Endothelial cell of umbilical vein (primary cell): ENCODE measurements at regions not wholly inside any gene's neighbourhood (a gene's known extent, or its start where the extent isn't known, plus 50 kb on each side); places are given as distances from the start of the nearest gene placed in this dataset.

Experiments used
- BruUV-seq: library from RNA; stranded (reverse); fragments of 400-500 nt; replicated peaks from 2 replicates; lab custom pipeline; 2021; lab: Mats Ljungman, UMichigan
- CTCF ChIA-PET: fragments of 300-600, 350-600 bp; sonication (Branson Sonifier 250); formaldehyde crosslinking; loops from one replicate; lab custom pipeline; 2021; ENCODE audit warnings: antibody characterized with exemption, inconsistent platforms; lab: Charles Lee
- POLR2A ChIA-PET: fragments of 300-600, 350-600 bp; sonication (Branson Sonifier 250); formaldehyde crosslinking; loops from one replicate; lab custom pipeline; 2021; ENCODE audit warnings: antibody characterized with exemption, inconsistent platforms; lab: Charles Lee
- DNase-seq: peaks from one replicate; pipeline ENCODE4 v3.0.0-alpha.2; 2011; ENCODE audit warnings: low read depth, low spot score
- FAIRE-seq: peaks from 2 replicates; lab custom pipeline; 2011; peaks lifted over from hg19 to GRCh38; lab: Jason Lieb, UNC
- H2AFZ ChIP-seq: 2 replicates; pipeline ENCODE4 v1.6.0; 2012; ENCODE audit warnings: low read depth, low read length, control low read depth, inconsistent platforms
- H3K27ac ChIP-seq: 2 replicates; pipeline ENCODE4 v1.5.1; 2011; ENCODE audit warnings: low read depth, mild to moderate bottlenecking, control low read depth, low read length, moderate library complexity; ENCODE audit not compliant: insufficient read depth
- H3K27me3 ChIP-seq, 2 experiments: 2 replicates each; pipeline versions ENCODE4 v1.6.0 to v1.6.1; 2011; ENCODE audit warnings: low read length in 2 of 2, mixed read lengths in 1 of 2; ENCODE audit not compliant: control insufficient read depth in 2 of 2, insufficient read depth in 2 of 2
- H3K36me3 ChIP-seq, 2 experiments: 2 replicates in 1 of 2; 3 replicates in 1 of 2; pipeline ENCODE4 v1.5.1; 2011; ENCODE audit warnings: low read length in 2 of 2, mild to moderate bottlenecking in 1 of 2, moderate library complexity in 1 of 2; ENCODE audit not compliant: control insufficient read depth in 2 of 2, insufficient read depth in 2 of 2; ENCODE audit errors: extremely low read depth in 1 of 2
- H3K4me1 ChIP-seq: 3 replicates; pipeline ENCODE4 v1.5.1; 2011; ENCODE audit warnings: mild to moderate bottlenecking, low read length; ENCODE audit not compliant: control insufficient read depth, insufficient read depth; ENCODE audit errors: extremely low read depth
- H3K4me2 ChIP-seq: 2 replicates; pipeline ENCODE4 v1.6.1; 2011; ENCODE audit warnings: low read length, control low read depth, mixed read lengths; ENCODE audit not compliant: insufficient read depth
- H3K4me3 ChIP-seq, 3 experiments: fragments of 200-600 bp in 1 of 3; sonication (generic), shearing (Covaris generic) in 1 of 3; replicated peaks in 1 of 3; 2 replicates each; pipeline ENCODE4 v1.5.1; 2011 to 2016; ENCODE audit warnings: control low read depth in 3 of 3, low read length in 3 of 3, mild to moderate bottlenecking in 2 of 3, inconsistent platforms in 1 of 3, low read depth in 1 of 3, moderate library complexity in 1 of 3; ENCODE audit not compliant: insufficient read depth in 1 of 3
- H3K79me2 ChIP-seq: 2 replicates; pipeline ENCODE4 v1.6.0; 2012; ENCODE audit warnings: low read length, inconsistent platforms; ENCODE audit not compliant: control insufficient read depth, insufficient read depth
- H3K9ac ChIP-seq: replicated peaks from 2 replicates; pipeline ENCODE3; 2011; ENCODE audit warnings: low read length, control low read depth; ENCODE audit not compliant: insufficient read depth; ENCODE audit errors: extremely low read depth
- H3K9me1 ChIP-seq: replicated peaks from 3 replicates; pipeline ENCODE4 v1.6.0; 2011; ENCODE audit warnings: mild to moderate bottlenecking, low read length; ENCODE audit not compliant: control insufficient read depth, insufficient read depth; ENCODE audit errors: extremely low read depth
- H3K9me3 ChIP-seq: replicated peaks from 2 replicates; pipeline ENCODE4 v1.5.1; 2012; ENCODE audit warnings: low read length, inconsistent platforms; ENCODE audit not compliant: control insufficient read depth, insufficient read depth
- H4K20me1 ChIP-seq: replicated peaks from 2 replicates; pipeline ENCODE3; 2011; ENCODE audit warnings: mild to moderate bottlenecking, low read length; ENCODE audit not compliant: control insufficient read depth, insufficient read depth; ENCODE audit errors: extremely low read depth
- CTCF ChIP-seq, 2 donors: IDR thresholded peaks; 1 replicate in 1 of 2; 2 replicates in 1 of 2; pipeline ENCODE4 v1.5.1; 2011; ENCODE audit warnings: low read length in 2 of 2, mild to moderate bottlenecking in 2 of 2, moderate library complexity in 2 of 2, control low read depth in 1 of 2, inconsistent platforms in 1 of 2, low read depth in 1 of 2; ENCODE audit not compliant: insufficient read depth in 1 of 2; ENCODE audit errors: extremely low read depth in 1 of 2
- EZH2 ChIP-seq: IDR thresholded peaks from 2 replicates; pipeline ENCODE4 v1.6.1; 2012; ENCODE audit warnings: borderline replicate concordance, low read depth, mild to moderate bottlenecking, moderate library complexity, low read length, inconsistent platforms; ENCODE audit not compliant: severe bottlenecking
- FOS ChIP-seq: IDR thresholded peaks from 2 replicates; pipeline ENCODE4 v1.6.1; 2011; ENCODE audit warnings: mild to moderate bottlenecking, low read length, moderate library complexity, borderline replicate concordance; ENCODE audit not compliant: insufficient read depth
- GATA2 ChIP-seq: IDR thresholded peaks from 2 replicates; pipeline ENCODE4 v1.7.0; 2011; ENCODE audit warnings: low read depth, mild to moderate bottlenecking, moderate library complexity, mixed read lengths, low read length; ENCODE audit not compliant: insufficient read length, insufficient read depth
- JUN ChIP-seq: IDR thresholded peaks from 2 replicates; pipeline ENCODE4 v1.6.1; 2011; ENCODE audit warnings: borderline replicate concordance, low read depth; ENCODE audit not compliant: insufficient read length, insufficient read depth
- MAX ChIP-seq: IDR thresholded peaks from 2 replicates; pipeline ENCODE4 v1.6.1; 2011; ENCODE audit not compliant: insufficient read depth, insufficient read length
- MYC ChIP-seq: IDR thresholded peaks from one replicate; pipeline ENCODE4 v1.6.1; 2011; ENCODE audit warnings: mild to moderate bottlenecking, low read depth, low read length
- POLR2A ChIP-seq: IDR thresholded peaks from 2 replicates; pipeline ENCODE4 v1.6.1; 2012; ENCODE audit warnings: low read depth, mild to moderate bottlenecking, control low read depth, low read length
- POLR2AphosphoS5 ChIP-seq: IDR thresholded peaks from 2 replicates; pipeline ENCODE4 v1.6.1; 2012; ENCODE audit warnings: low read depth, mild to moderate bottlenecking, control low read depth, low read length, moderate library complexity; ENCODE audit not compliant: insufficient read depth
- dilution Hi-C: fragments of 300-500 bp; cut with MboI; formaldehyde crosslinking; loops from one replicate; pipeline ENCODE4 v1.15.0; 2019; ENCODE audit warnings: low sequenced_read_pairs; ENCODE audit not compliant: extremely low pct_ligation_motif_present
- intact Hi-C: fragments of 100-400 bp; cut with micrococcal nuclease; formaldehyde crosslinking; loops from one replicate; pipeline ENCODE4 v1.10.0; 2022

- H4K20me1 ChIP-seq = no peaks in the 10 kb centered on the region
- TF ChIP-seq CTCF (IDR thresholded peaks at IDR 0.05; ENCODE audit: extremely low read depth in 1 of 2, insufficient read depth in 1 of 2, low read depth in 1 of 2, low read length in 2 of 2) (no peak), GATA2 (no peak), POLR2AphosphoS5 (no peak), JUN (no peak), EZH2 (no peak), MAX (no peak), FOS (no peak), MYC (no peak), POLR2A (no peak)
- no peak overlapping the region for H2AFZ ChIP-seq
- FAIRE-seq (no peak), DNase-seq (no peak)
- no peak overlapping the region for H3K4me2 ChIP-seq
- ChIA-PET CTCF (interaction anchor here (0.5 kb wide), 1 partner anchor 172 kb away, joined by 3 read pairs; no protein-coding TSS in a partner anchor), POLR2A (no interaction called here)
- no peak overlapping the region for H3K9ac ChIP-seq
- no peak overlapping the region for H3K27ac ChIP-seq
- no peaks in the 10 kb centered on the region for H3K4me1 ChIP-seq
- intact Hi-C loops = no loop called here
- H3K36me3 ChIP-seq = no peaks in the 10 kb centered on the region
- no peaks in the 10 kb centered on the region for H3K9me1 ChIP-seq
- dilution Hi-C loops = no loop called here
- H3K27me3 ChIP-seq = no peaks in the 10 kb centered on the region
- no peak overlapping the region for H3K4me3 ChIP-seq
- no TSS peak for BruUV-seq
- H3K79me2 ChIP-seq = no peaks in the 10 kb centered on the region
- H3K9me3 ChIP-seq = no peaks in the 10 kb centered on the region
These were observed 210.3 kb downstream of the TMX3 start for GRCh38 chr18:68504441-68505177.
